Activated CD4-positive, alpha-beta T cell treated with anti-CD3 and anti-CD28 coated beads, Interleukin-2, amount 50 U/mL, for 48 hours (primary cell): ENCODE measurements at regions not wholly inside any gene's neighbourhood (a gene's known extent, or its start where the extent isn't known, plus 50 kb on each side); places are given as distances from the start of the nearest gene placed in this dataset.

ENCODE experiments used
- DNase-seq, 2 experiments: peaks; one replicate each; pipeline ENCODE4 v3.0.0-alpha.2; 2020

DNA sequence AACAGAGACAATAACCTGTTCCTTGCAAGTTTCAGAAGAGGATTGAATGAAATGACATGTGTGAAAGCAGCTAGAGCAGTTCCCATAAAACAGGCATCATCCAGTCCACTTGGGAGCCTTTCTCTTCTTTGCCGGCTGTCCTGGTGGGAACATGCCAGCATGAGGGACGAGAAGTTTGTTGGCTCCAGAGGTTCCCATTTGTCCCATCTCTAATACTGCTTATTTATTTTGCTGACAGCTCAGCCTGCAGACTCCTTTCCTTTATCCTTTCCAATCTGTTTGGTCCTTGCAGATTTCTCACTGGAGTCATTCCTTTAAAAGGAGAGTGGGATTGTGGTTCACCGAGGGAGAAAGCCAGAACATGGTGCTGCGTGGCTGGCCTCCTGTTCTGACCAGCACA, 321.5 kb upstream of the CLINT1 start:
- DNase-seq = no peak

DNA sequence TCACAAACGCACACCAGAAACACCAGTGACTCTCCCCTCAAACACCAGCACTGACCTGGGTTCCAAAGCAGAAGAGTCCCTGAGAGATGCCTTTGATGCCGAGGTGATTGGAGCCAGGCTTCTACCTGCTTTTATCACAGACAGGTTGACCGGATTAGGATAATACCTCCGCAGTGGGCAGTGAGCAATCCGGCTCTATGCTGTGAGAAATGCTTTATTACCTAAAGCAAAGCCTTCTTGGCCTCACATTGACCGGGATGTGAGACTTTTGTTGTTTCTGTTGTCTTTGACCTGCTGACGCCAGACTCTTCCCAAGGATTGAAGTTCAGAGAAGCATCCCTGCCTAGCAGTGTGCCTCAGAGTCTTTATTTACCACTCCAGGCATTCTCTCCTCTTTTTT, 320.3 kb upstream of the CLINT1 start:
- DNase-seq = no peak

DNA sequence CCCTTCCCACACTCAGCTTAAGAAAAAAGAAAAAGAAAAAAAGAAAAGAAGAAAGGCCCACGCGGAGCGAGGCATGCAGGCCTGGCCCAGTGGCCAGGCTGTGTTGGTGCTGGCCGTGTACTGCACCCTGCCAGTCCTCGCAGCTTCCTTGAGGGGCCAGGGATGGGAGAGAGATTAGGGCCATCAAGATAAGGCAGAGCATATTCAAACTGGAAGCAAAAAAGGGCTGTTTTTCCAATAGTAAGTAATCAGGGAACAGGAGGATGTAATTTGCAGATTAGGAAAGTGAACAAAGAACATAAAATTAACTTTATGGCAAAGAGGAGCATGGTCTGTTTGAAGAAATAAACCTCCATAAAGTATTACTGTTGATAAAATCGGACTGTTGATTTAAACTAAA, 319.6 kb upstream of the CLINT1 start:
- DNase-seq = no peak

DNA sequence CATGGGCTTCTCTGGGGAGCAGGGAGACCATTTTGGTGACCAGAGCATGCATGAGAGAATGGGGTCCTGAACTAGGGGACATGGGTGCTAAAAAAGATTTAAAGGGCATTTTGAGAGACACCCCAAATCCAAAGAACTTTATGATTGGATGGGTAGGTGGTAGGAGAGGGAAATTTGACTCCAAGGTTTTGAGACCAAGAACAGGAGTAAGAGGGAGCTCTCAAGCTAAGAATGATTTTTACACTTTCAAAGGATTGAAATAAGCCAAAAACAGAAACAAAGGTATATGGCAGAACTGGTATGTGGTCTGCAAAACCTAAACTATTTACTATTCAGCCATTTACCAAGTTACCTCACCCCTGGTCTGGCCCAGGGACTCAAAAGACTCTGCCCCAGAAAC, 318.2 kb upstream of the CLINT1 start:
- no peak for DNase-seq

DNA sequence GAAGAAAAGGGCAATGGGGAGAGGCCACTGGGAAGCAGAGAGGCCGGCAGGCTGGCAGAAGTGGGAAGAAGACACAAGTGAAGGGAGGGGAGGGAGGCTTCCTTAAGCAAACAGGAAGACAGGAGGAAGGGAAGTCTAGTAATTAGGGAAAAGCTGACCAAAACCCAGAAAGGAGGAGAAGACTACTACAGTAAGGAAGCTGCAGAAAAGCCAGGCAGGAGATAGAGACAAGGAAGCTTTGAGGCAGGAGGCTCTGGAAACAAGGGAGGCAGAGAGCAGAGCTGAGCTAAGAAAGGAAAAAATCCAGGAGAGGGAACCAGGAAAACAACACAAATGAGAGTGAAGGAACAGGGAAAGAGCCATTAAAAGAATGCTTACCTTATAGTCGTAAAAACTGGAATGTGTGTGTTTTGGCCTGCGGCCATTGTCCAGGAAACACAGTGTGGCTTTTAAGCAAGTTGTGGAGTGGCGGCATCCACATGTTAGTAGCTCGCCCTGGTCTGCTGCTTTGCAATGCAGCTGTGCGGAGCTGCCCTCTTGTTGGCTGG, 317.1 kb upstream of the CLINT1 start:
- DNase-seq = no peak

DNA sequence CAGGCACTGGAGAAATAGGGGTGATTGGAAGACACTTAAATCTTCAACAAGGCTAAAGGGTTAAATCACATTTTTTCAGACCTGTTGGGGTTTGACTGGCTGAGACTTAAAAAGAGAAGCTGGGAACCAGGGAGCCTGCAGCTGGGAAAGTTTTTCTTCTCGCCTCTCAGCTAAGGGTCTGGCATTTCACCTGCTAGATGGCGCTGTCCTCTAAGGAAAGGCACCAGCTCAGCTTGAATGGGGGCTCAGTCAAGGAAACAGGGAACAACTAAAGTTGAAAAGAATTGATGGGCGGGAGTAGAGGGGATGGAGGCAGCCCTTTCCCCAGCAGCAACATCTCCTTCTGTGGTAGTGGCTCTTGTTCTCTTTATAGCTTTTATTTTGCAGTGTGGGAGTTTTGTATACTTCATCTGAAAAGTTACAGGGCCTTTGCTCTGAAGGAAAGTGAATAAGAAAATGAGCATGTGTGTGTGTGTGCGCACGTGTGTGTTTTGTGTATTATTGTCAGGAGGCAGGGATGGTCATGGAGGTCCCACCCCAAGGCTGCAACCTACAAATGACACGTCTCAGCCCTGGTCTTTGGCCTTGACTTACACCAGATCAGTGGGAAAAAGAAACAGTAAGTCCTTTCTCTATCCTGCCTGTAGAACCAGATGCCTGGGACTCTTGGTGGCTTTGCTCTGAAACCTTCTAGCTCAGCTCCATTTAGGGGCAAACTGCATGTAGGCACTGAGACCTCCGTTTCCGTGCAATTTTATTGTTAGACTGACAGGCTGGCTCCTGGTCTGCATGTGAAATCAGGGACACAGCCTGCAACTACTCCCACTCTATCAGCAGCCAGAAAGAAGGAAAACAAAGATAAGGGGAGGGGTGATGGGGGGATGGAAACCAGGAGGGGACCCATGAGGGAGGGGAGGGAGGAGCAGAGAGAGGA, 316.2 kb upstream of the CLINT1 start:
- peak; percentile 45 to 63 for DNase-seq

DNA sequence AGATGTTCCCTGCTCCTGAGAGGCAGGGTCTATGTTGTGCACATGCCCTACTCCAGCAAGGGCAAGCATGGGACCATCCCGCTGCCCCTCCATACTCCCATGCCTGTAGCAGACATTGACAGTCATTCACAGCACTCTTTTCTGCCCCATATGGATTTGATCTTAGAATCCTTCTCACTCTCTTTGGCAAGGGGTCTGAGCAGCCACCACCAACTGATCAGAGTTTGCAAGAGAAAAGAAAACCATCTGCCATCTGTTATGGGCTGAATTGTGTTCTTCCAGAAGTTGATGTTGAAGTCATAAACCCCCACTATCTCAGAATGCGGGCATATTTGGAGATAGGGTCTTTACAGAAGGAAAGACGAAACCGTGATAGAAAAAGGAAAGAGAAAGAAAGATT, 315.1 kb upstream of the CLINT1 start:
- no peak for DNase-seq

DNA sequence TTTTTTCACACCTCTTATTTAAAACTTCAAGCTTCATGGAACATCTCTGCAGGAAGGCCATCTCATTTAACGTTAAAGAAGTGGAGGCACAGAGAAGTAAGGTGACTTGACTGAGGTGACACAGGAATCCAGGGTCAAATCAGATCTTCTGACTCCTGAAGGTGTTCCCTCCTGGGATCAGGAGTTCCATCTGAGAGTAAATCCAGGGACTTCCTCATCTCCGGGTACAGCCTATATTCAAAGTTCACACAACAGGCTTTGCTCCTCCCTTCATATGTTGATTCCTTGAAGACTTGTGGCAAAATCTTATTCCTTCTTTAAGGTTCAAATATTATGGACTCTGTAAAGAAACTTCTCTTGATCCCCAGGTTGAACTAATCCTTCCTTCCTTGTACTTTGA, 313.1 kb upstream of the CLINT1 start:
- DNase-seq = no peak

DNA sequence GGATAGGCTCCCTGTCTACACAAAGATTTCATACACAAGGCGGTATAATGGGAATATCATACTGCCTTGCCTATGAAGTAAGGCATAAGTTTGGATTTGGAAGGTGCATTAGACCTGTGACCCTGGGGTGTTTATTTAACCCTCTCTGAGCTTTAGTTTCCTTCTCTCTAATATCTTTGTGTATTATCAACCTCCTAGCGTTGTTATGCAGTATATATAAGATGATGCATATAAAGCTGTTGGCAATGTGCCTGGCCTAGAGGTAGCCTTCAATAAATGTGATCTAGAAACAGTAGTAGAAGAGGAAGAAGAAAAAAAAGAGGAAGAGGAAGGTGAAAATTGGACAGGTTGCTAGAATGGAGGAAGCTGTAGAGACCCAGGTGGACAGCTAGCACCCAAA, 311.6 kb upstream of the CLINT1 start:
- no peak for DNase-seq

DNA sequence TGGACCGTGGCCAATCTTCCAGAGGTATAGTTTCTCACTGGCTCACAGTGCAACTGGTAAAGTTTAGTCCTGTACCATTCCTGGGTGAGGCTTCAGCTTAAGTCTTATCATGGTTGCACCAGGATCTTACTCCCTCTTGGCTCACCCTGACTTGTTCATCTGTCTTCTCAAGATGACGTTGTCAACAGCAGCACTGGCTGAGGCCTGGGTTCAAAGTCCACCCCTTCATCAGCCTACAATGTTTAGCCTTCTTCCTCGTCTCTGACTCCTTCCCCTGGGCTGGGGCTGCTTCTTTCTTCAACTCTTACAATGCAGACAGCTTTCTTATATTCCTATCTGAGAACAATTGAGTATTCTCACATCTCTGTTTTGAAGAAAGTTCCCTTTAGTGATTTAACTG, 311.1 kb upstream of the CLINT1 start:
- DNase-seq = no peak

DNA sequence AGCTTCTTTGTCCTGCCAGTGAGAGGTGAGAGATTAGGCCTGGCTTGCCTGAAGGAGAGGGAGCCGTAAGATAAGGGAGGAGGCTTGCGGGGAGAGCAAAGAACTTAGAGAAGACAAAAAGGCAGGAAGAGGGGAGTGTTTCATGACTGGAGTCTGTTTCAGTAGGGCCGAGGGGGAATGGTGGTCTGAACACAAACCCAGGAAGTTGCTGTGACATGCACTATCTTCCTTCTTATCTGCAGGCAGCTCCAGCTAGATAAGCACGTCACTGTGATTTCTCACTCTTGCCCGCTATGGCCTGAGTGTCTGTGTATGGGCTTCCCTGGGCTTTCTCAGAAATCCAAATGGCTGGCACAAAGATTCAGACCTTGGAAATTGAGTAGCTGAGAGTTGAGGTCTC, 307.5 kb upstream of the CLINT1 start:
- no peak for DNase-seq

DNA sequence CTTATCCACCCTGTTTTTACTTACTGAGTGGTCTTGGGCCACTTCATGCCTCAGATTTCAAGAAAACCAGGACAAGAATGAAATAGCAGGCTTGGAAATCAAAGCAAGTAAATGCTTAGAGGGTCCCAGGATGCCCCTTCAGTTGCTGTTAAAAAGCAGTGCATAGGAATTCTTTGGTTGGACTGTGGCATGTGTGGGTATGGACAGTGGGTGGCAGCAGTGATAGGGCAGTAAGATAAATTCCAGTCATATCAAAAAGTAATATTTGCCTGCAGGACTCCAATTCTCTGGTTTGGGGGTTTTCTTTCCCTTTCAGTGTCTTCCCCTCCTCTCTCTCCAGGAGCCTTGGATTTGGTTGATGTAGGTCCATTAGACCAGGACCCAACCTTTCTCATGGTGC, 306.7 kb upstream of the CLINT1 start:
- DNase-seq = no peak

DNA sequence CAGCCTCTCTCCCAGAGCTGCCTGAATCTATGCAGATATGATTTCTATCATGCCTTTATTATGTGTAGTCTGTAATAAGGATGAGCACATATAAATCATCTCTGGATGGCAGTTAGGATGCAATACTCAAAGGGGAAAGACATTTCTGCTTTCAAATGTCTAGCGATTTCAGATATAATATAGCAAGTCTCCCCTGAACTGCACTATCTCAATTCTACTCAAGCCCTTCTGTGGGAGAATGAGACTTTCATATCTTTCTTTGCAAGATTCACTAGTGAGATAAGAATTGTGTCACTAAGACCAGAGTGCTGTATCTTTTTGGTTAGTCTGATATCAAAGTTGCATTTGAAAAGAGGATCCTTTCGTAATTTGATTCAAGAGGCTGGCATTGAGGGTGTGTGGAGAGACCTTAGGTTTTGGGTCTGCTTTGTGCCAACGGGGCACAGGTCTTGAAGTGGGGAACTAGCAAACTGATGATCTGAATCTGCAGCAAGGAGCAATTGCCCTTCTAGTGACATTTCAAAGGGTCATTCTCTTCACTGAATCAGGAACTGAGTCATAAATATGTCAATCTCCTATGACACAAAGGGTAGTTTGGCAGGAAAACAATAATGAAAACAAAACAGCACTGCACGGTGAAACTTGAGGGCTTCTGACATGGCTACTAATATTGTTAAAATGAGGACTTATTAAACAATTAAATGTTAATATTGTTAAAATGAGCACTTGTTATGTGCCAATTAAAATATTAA, 305.5 kb upstream of the CLINT1 start:
- no peak for DNase-seq

DNA sequence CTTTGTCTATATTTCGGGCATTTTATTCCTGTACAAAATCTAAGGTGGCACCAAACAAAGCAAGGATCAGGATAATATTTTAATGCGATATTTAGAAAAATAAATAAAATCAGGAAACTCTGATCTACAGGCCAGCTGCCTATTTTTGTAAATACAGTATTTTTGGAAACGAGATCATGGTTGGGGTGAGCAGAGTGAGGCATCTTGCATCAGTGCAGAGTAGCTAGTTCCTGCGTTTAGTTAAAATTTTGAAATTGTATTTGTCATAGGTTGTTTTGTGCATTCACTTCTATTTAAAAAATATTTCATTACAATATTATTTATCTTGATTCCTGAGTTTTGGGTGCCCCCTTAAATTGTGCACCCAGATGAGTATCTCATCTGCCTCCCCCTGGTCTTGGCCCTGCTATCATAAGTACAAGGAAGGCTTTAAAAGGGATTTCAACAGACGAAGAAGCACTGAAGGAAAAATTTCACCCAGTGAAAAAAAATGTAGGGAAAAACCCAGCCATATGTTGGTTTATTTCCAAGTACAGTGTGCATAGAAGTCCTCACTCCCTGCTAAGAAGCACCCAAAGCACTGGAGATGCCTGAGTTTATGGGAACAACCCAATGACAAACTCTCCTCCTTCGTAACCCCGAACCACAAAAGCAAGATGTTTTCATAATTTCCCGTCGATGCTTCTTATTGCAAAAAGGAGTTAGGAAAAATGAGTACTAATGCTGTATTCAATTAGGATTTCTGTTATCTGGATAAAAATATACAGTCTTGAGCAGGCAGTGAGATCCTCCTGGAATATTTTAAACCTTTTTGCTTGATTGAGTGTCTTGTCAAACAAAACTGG, 304.7 kb upstream of the CLINT1 start:
- DNase-seq = no peak

DNA sequence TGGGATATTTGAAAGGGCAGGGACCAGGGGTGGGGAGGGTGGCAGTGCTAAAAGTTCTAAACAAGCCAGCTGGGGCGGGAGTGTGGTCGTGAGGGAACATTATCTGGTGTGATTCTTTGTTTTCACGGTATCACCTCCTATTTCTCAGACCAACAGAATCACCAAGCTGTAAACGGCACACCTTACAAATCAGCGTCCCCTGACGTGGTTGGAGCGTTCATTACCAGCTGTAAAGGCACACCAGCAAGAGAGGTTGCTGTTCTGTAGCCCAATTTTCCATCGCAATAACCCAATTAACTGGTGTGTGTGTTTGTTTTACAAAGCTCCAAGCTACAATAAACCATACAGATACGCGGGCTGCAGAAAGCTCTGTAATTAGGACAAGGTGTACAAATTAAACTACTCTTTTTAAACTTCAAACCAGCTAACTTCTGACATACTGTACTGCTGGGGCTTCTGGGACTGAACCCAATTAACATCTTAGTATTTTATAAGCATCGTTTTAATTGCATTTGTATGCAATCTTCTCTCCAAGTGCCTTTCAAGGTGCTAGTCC, 303.6 kb upstream of the CLINT1 start:
- DNase-seq = no peak

DNA sequence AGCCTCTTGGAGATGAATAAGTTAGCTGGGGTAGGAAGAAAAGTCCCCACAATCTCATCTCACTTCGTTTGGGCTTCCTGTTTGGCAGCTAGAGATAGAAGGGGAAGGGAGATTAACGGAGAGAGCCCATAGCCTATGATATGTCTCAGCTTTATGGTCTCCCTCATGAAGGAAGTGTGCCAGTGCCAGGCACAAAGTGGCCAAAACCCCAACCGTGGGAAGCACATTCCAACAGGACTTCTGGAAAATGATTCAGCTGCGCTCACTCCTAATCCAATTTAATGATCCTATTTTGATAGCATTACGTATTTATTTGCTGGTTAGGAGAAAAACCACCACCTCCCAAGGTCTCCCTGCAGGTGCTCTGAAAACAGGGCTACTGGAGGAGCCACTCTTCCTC, 303.1 kb upstream of the CLINT1 start:
- DNase-seq = no peak

DNA sequence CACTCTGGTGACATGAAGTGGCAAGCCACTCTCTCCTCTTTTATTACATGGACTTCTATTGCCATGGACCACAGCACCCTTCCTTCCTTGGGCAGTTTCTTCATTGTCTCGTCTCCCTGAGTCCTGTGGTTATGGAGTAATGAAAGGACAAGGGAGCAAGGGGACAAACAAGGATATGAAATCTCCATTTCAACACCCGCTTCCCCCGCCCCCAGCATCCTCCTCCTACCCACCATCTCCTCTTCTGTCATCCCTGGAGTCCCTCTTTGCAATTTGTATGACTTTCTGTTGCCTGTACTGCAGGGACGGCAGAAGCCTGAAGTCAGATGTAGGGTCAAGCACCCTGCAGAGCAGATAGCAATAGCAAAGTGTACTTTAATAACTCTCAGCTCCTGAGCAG, 300.7 kb upstream of the CLINT1 start:
- DNase-seq = no peak

DNA sequence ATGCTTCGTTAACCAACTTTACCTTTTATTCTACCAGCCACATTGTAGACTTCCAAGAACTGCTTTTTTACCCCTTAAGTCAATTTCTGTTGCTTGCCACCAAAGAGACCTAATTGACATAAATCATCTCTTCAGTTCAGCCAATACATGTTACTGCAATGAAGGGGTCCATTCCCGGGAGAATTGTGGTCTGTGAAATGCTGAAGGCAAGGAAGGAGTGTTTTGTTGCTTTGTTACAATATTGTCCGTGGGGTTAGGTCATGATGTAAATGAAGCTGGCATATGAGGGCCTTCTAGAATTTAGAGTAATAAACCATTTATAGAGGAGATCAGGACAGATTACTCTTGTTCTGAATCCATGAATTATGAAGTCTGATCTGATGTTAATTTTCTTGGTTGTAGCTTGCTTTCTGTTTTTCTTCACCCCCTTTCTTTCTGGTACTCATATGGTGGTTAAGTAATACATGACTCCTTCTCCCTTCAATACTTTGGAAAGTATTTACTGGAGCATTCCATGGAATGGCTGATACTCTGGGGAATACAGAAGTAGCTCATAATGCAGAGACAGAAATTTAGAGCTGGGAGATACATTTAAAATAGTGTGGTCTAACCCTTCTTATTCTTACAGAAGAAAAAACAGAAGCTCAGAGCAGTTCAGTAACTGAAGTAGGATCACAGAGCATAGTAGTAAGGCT, 297.0 kb upstream of the CLINT1 start:
- DNase-seq = no peak

DNA sequence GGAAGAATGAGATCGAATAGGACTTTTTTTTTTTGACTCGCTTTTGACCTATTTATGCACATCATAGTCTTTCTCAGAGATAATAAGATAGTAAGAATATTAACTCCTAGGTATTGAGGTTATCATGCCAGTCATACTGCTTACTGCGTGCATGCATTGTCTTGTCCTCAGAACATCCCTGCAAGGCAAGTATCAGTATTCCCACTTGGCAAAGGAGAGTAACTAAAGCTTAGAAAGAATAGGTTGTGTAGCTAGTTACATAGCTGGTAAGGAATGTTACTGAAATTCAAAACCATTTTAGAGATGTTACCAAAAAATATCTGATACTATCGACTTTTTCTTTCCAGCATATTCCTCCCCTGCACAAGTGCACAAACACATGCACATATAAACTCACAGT, 296.1 kb upstream of the CLINT1 start:
- no peak for DNase-seq

DNA sequence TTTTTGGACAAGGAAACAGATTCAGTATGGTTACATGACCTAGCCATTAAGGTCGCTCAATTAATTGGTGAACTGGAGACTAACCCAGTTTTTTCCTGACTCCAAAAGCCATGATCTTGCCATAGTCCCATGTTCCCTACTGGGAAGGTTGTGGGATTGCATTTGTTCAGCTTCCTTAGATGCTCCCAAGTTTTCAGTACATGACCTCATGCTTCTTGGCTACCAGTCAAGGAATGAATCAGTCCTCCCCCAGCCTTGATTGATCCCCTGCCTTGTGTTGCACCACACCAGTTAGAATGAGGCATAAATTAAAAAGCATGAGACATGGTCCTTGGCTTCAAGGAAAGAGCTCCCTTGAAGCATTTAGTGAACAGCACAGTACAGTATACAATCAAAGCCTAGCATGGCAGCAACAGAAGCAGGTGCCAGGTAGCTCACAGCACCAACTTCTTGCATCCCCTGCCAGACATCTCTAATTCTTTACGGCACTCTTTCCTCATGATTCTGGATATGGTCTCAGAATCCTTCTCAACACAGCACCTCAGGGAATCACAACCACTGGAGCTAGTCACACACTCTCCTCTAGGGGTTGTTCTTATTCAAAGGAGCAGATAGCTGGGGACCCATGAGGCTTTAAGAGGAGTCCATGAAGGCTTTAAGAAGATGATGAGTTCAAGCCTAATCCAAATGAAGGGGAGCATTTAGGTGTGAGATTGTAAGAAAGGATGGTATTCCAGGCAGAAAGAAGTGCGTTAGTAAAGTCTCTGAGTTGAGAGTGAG, 295.5 kb upstream of the CLINT1 start:
- no peak for DNase-seq

DNA sequence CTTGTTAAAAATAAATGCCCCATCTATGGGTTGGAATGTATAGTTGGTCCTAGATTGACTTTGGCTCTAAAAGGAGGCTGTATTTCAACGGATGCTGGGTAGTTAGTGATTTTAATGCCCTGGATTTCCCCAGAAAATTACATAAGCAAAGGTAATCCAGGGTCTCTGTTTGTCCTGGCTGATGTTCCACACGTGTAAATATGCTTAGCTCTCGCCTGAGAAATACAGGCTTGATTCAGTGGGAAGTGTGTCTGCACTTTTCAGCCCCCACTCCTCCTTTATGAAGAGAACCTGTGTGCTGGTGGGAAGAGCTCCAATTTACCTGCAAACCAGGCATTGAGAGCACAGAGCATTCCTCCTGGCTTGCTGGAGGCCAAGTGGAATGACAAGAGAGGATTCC, 294.6 kb upstream of the CLINT1 start:
- no peak for DNase-seq
